Peyer's patch (tissue), 4 donors: ENCODE measurements at regions not wholly inside any gene's neighbourhood (a gene's known extent, or its start where the extent isn't known, plus 50 kb on each side); places are given as distances from the start of the nearest gene placed in this dataset.

Source experiments
- DNase-seq, 3 donors: peaks; one replicate each; pipeline ENCODE4 v3.0.0-alpha.2; 2017 to 2019
- H3K27ac ChIP-seq, 4 donors: fragments of 200-600 bp; sonication (generic); one replicate each; pipeline ENCODE4 v1.5.1; 2016 to 2019
- H3K27me3 ChIP-seq, 2 donors: fragments of 200-600 bp; sonication (generic); one replicate each; pipeline ENCODE4 v1.5.1; 2019
- H3K36me3 ChIP-seq, 3 donors: fragments of 200-600 bp; sonication (generic); one replicate each; pipeline ENCODE4 v1.5.1; 2016 to 2019
- H3K4me1 ChIP-seq, 4 donors: fragments of 200-600 bp; sonication (generic); one replicate each; pipeline ENCODE4 v1.5.1; 2016 to 2019
- H3K4me3 ChIP-seq, 4 donors: fragments of 200-600 bp; sonication (generic); 1 replicate in 3 of 4; 2 replicates in 1 of 4; pipeline ENCODE4 v1.5.1; 2016 to 2019; ENCODE audit warnings: mild to moderate bottlenecking in 1 of 4
- H3K9me3 ChIP-seq, 4 donors: fragments of 200-600 bp; sonication (generic); one replicate each; pipeline ENCODE4 v1.5.1; 2016 to 2019; ENCODE audit warnings: mild to moderate bottlenecking in 1 of 4
- POLR2A ChIP-seq, 2 donors: fragments of 450-650 bp; IDR thresholded peaks; one replicate each; pipeline ENCODE4 v1.5.1; 2017; ENCODE audit warnings: antibody characterized with exemption in 2 of 2, mild to moderate bottlenecking in 2 of 2, moderate library complexity in 2 of 2
- TF ChIP-seq, protein P1 (sequence below), 6 experiments: fragments of 450-650 bp in 4 of 6; fragments of 200-600 bp in 2 of 6; sonication (generic) in 1 of 6; IDR thresholded peaks; one replicate each; pipeline ENCODE4 v1.5.1; 2017 to 2019; ENCODE audit warnings: antibody characterized with exemption in 6 of 6, mild to moderate bottlenecking in 3 of 6, moderate library complexity in 1 of 6

DNA sequence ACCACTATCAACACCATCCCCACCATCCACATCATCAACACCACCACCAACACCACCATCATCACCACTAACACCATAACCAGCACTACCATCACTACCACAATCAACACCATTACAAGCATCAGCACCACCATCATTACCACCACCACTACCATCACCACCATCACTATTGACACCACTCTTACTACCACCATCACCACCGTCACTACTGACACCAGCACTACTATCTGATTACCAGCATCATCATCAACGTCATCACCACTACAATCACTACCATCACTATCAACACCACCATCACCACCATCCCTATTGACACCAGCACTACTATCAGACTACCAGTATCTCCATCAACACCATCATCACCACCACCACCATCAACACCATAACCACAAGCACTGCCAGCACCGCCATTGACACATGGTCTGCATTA lies 106.1 kb upstream of the RUNX3 start:
- H3K36me3 ChIP-seq: no peaks in the 10 kb centered on the region
- DNase-seq: no peak
- H3K4me3 ChIP-seq: no peak overlapping the region
- no peaks in the 10 kb centered on the region for H3K27me3 ChIP-seq
- no peak overlapping the region for H3K27ac ChIP-seq
- H3K4me1 ChIP-seq: peaks cover 0 to 36% (median 28%) of the 10 kb centered on the region in 4 donors
- H3K9me3 ChIP-seq: no peaks in the 10 kb centered on the region
- TF ChIP-seq, protein P1, sequence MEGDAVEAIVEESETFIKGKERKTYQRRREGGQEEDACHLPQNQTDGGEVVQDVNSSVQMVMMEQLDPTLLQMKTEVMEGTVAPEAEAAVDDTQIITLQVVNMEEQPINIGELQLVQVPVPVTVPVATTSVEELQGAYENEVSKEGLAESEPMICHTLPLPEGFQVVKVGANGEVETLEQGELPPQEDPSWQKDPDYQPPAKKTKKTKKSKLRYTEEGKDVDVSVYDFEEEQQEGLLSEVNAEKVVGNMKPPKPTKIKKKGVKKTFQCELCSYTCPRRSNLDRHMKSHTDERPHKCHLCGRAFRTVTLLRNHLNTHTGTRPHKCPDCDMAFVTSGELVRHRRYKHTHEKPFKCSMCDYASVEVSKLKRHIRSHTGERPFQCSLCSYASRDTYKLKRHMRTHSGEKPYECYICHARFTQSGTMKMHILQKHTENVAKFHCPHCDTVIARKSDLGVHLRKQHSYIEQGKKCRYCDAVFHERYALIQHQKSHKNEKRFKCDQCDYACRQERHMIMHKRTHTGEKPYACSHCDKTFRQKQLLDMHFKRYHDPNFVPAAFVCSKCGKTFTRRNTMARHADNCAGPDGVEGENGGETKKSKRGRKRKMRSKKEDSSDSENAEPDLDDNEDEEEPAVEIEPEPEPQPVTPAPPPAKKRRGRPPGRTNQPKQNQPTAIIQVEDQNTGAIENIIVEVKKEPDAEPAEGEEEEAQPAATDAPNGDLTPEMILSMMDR (IDR thresholded peaks at IDR 0.05): no peak
- TF ChIP-seq POLR2A (IDR thresholded peaks at IDR 0.05): no peak

DNA sequence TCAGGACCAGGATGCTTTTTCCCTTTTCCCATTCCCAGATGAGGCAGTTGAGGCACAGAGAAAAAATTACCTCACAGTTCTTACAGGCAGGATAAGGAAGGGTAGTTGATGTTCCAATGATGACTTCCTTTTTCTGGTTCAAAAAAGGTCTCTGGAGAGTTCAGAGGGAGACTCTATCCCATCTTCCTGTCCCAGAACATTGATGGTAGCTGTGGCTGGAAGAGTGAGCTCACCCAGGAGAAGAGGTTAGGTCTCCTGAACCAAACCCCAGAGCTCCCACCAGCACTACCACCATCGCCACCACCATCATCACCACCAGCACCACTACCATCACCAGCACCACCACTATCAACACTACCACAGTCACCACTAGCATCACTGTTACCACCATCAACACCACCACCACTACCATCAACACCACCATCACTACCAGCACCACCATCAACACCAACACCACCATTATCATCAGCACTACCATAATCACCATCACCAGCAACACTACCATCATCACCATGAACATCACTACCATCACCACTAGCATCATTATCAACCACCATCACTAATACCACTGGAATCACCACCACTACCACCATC lies 105.5 kb upstream of the RUNX3 start:
- Histone ChIP-seq H3K36me3 (no peaks in the 10 kb centered on the region), H3K9me3 (no peaks in the 10 kb centered on the region), H3K27me3 (no peaks in the 10 kb centered on the region), H3K4me1 (peaks cover 0 to 42% (median 30%) of the 10 kb centered on the region in 4 donors), H3K27ac (peak overlapping the region in 1 of 4 donors; percentile 75), H3K4me3 (no peak overlapping the region)
- DNase-seq: no peak
- TF ChIP-seq POLR2A (IDR thresholded peaks at IDR 0.05): no peak
- TF ChIP-seq, protein P1 (IDR thresholded peaks at IDR 0.05): no peak

DNA sequence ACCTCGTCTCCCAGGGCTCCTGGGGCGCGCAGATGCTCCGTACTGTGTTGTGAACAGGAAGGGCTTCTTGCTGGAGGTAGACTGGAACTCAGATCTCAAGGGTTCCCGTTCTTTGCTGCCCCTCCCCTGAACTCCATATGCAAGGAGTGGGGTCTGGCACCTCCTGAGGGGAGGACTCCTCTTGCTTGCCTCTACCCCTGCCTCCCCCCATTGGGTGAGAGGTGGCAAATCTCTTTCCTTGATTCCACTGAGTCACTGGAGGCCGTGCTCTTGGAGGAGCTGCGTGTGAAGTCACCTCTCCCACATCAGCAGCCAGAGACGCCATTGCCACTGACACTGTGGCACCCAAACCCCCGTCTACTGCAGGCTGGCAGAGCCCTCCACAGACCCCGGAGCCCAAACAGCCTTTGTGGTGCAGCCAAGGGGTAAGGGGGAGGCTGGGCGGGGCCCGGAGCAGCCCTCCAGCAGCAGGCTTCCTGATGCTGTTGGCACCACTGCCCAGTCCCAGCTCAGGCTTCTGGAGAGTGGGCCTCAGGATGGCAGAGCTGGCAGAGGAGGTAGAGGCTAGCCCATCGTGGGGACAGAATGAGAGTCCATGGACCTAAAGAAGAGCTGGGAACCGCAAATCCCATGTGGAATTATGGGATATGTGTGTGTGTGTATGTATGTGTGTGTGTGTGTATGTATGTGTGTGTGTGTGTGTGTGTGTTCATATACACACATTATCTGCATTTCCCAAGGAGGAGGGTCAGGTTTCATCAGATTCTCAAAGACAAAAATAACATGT lies 104.9 kb upstream of the RUNX3 start:
- Histone ChIP-seq H3K27ac (peak overlapping the region; percentile 72 to 88 (median 79)), H3K4me3 (no peak overlapping the region), H3K36me3 (no peaks in the 10 kb centered on the region), H3K27me3 (no peaks in the 10 kb centered on the region), H3K9me3 (no peaks in the 10 kb centered on the region), H3K4me1 (peaks cover 0 to 47% (median 34%) of the 10 kb centered on the region in 4 donors)
- TF ChIP-seq, protein P1 (IDR thresholded peaks at IDR 0.05): no peak
- no peak for TF ChIP-seq POLR2A (IDR thresholded peaks at IDR 0.05)
- no peak for DNase-seq

DNA sequence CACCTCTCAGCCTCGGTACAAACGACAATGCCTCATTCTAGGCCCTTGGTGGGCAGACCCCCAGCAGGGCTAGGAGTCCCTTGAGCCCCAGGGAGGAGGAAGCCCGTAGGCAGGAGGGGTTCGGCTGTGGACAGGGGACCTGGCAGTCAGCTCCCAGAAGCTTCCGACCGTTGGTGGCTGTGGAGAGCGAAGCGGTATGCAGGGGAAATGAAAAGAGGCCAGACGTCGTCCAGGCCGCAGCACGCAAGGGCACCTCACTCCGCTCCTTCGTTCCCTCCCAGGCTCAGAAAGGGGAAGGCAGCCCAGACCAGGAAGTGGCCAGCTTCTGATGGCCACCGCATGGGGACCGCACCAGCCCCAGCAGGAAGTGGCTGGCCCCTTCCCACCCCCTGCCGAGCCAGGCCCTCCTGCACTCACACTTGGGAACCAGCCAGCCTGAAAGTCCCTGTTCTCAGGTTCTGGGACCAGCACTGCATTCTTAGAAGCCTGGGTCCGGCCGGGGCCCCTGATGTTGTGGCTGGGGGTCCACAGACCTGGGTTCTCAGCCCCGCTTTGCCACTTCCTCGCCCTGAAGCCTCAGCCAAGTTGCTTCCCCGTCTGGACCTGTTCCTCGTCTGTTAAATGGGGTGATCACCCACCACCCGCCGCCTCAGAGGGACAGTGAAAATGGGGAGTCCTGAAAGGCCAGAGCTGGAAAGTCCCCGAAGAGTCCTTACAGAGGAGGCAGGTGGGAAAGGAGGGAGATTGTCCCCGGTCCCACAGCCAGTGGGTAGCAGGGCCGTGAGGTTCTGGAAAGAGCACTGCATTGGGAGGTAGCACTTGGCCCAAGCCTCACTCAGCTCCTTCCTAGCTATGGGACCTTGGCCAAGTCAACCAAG lies 104.0 kb upstream of the RUNX3 start:
- DNase-seq: peak in 2 of 3 donors; percentile 66 to 83
- TF ChIP-seq, protein P1 (IDR thresholded peaks at IDR 0.05): no peak
- no peak for TF ChIP-seq POLR2A (IDR thresholded peaks at IDR 0.05)
- Histone ChIP-seq H3K4me3 (peak overlapping the region in 1 of 4 donors; percentile 12), H3K9me3 (no peaks in the 10 kb centered on the region), H3K4me1 (peaks cover 0 to 47% (median 37%) of the 10 kb centered on the region in 4 donors), H3K27me3 (no peaks in the 10 kb centered on the region), H3K27ac (peak overlapping the region; percentile 72 to 88 (median 79)), H3K36me3 (no peaks in the 10 kb centered on the region)

DNA sequence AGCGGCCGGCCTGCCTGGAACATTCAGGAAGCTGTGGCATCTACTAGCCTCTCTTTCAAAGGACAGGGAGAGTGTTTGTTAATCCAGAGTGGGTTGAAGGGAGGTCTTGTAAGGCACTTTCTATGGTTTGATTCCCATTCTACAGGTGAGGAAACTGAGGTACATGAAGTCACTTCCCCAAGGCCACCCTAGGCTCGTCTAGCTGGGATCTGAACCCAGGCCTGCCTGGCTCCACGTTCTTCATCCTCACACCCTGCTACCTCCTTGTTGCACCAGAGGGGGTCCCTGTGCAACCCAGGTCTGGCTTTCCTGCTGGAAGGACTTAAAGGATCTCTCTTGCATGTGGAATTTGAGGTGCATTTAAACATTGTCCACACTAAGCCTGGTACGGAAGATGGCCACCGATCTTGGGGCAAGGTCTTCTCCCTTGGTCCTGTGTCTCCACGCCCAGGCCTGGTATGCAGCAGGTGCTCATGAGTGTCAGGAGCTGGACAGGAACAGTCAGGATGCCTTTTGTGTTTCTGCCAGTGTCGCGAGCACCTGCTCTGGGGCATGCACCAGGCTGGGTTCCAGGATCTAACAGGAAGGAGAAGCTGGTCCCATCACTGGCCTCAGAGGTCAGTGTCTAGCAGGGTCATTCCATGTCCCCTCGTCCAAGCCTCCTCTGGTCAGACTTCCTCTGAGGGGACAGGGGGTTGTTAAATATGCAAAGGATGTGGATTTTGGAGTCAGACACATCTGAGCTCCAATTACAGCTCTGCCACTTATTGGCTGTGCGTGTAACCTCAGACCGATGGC lies 103.2 kb upstream of the RUNX3 start:
- TF ChIP-seq POLR2A (IDR thresholded peaks at IDR 0.05): no peak
- TF ChIP-seq, protein P1 (IDR thresholded peaks at IDR 0.05): no peak
- Histone ChIP-seq H3K36me3 (no peaks in the 10 kb centered on the region), H3K4me3 (no peak overlapping the region), H3K9me3 (no peaks in the 10 kb centered on the region), H3K4me1 (peaks cover 0 to 56% (median 40%) of the 10 kb centered on the region in 4 donors), H3K27ac (peak overlapping the region; percentile 72 to 88 (median 79)), H3K27me3 (no peaks in the 10 kb centered on the region)
- no peak for DNase-seq
